Gastroesophageal sphincter (tissue), 4 donors: ENCODE measurements at regions not wholly inside any gene's neighbourhood (a gene's known extent, or its start where the extent isn't known, plus 50 kb on each side); places are given as distances from the start of the nearest gene placed in this dataset.

Experiments used
- ATAC-seq: fragments of 150-250 bp; one replicate; pipeline ENCODE4 v1.9.1; 2016; ENCODE audit warnings: mild to moderate bottlenecking, moderate library complexity
- H3K27ac ChIP-seq, 4 donors: fragments of 200-600 bp; sonication (generic) in 3 of 4; 1 replicate in 3 of 4; 2 replicates in 1 of 4; pipeline ENCODE4 v1.5.1; 2016 to 2019
- H3K27me3 ChIP-seq: fragments of 200-600 bp; sonication (generic); one replicate; pipeline ENCODE4 v1.5.1; 2019
- H3K36me3 ChIP-seq, 2 donors: fragments of 200-600 bp; sonication (generic); one replicate each; pipeline ENCODE4 v1.5.1; 2019; ENCODE audit warnings: control low read depth in 1 of 2
- H3K4me1 ChIP-seq, 3 donors: fragments of 200-600 bp; sonication (generic); 1 replicate in 2 of 3; 2 replicates in 1 of 3; pipeline ENCODE4 v1.5.1; 2016 to 2019; ENCODE audit warnings: control low read depth in 2 of 3
- H3K4me3 ChIP-seq, 2 donors: fragments of 200-600 bp; sonication (generic); one replicate each; pipeline ENCODE4 v1.5.1; 2019; ENCODE audit warnings: mild to moderate bottlenecking in 1 of 2, moderate library complexity in 1 of 2
- H3K9me3 ChIP-seq, 3 donors: fragments of 200-600 bp; sonication (generic); one replicate each; pipeline ENCODE4 v1.5.1; 2017 to 2019; ENCODE audit warnings: control low read depth in 2 of 3
- CTCF ChIP-seq, 4 experiments: fragments of 200-600 bp in 2 of 4; fragments of 450-650 bp in 2 of 4; sonication (generic) in 1 of 4; IDR thresholded peaks; one replicate each; pipeline ENCODE4 v1.5.1; 2017 to 2019; ENCODE audit warnings: antibody characterized with exemption in 4 of 4, mild to moderate bottlenecking in 2 of 4, moderate library complexity in 2 of 4
- EP300 ChIP-seq: sonication (generic); formaldehyde crosslinking; IDR thresholded peaks from one replicate; pipeline ENCODE4 v1.6.1; 2017; ENCODE audit warnings: antibody characterized with exemption, mild to moderate bottlenecking
- POLR2A ChIP-seq, 2 donors: fragments of 450-650 bp; IDR thresholded peaks; one replicate each; pipeline ENCODE4 v1.6.1; 2017; ENCODE audit warnings: antibody characterized with exemption in 2 of 2, mild to moderate bottlenecking in 2 of 2, moderate library complexity in 1 of 2
- POLR2AphosphoS5 ChIP-seq: sonication (generic); formaldehyde crosslinking; IDR thresholded peaks from one replicate; pipeline ENCODE4 v1.6.1; 2017; ENCODE audit warnings: antibody characterized with exemption
- WGBS, 2 donors: methylation state at CpG; one replicate each; pipeline ENCODE4 v1.1.5; 2018; ENCODE audit warnings: low coverage in 1 of 2; 5-methylcytosine and 5-hydroxymethylcytosine counted together

- Histone ChIP-seq H3K36me3 (no peaks in the 10 kb centered on the region), H3K9me3 (no peaks in the 10 kb centered on the region), H3K27me3 (no peaks in the 10 kb centered on the region), H3K4me3 (no peak overlapping the region), H3K4me1 (peaks cover 0 to 12% (median 8%) of the 10 kb centered on the region in 3 donors), H3K27ac (no peak overlapping the region)
- TF ChIP-seq POLR2AphosphoS5 (no peak), EP300 (no peak), CTCF (IDR thresholded peaks at IDR 0.05) (no peak), POLR2A (IDR thresholded peaks at IDR 0.05) (no peak)
- ATAC-seq: no peak
- WGBS, 2 donors: 37 to 57% methylated on average over 5 of the region's 5 CpGs
Measured at GRCh38 chr11:35061516-35062440, 77.2 kb upstream of the CD44 start.

- 77 to 89% methylated on average over 6 of the region's 6 CpGs for WGBS, 2 donors
- ATAC-seq: no peak
Measured at GRCh38 chr11:35063488-35063931, 75.5 kb upstream of the CD44 start.

GRCh38 chr11:35064114-35064800 is 74.7 kb upstream of the CD44 start:
- Histone ChIP-seq H3K9me3 (peaks cover 0 to under 1% (median 0%) of the 10 kb centered on the region in 3 donors), H3K4me3 (no peak overlapping the region), H3K4me1 (peaks cover 0 to 12% (median 8%) of the 10 kb centered on the region in 3 donors), H3K27me3 (no peaks in the 10 kb centered on the region), H3K27ac (peak overlapping the region in 1 of 4 donors; percentile 48), H3K36me3 (no peaks in the 10 kb centered on the region)
- TF ChIP-seq POLR2AphosphoS5: no peak
- TF ChIP-seq POLR2A (IDR thresholded peaks at IDR 0.05): no peak
- TF ChIP-seq CTCF (IDR thresholded peaks at IDR 0.05): no peak
- TF ChIP-seq EP300: no peak
- WGBS, 2 donors: 65 to 83% methylated on average over 4 to 7 of the region's 8 CpGs
- no peak for ATAC-seq

More at GRCh38 chr11:35063488-35063931, 75.5 kb upstream of the CD44 start:
- Histone ChIP-seq H3K27me3 (no peaks in the 10 kb centered on the region), H3K4me1 (peaks cover 0 to 12% (median 8%) of the 10 kb centered on the region in 3 donors), H3K9me3 (no peaks in the 10 kb centered on the region), H3K27ac (peak overlapping the region in 1 of 4 donors; percentile 48), H3K4me3 (no peak overlapping the region), H3K36me3 (no peaks in the 10 kb centered on the region)
- TF ChIP-seq EP300 (no peak), POLR2AphosphoS5 (no peak), POLR2A (IDR thresholded peaks at IDR 0.05) (no peak), CTCF (IDR thresholded peaks at IDR 0.05) (no peak)

GRCh38 chr11:35065566-35065965 is 73.4 kb upstream of the CD44 start:
- Histone ChIP-seq H3K36me3 (no peaks in the 10 kb centered on the region), H3K4me3 (no peak overlapping the region), H3K4me1 (peaks cover 0 to 12% (median 8%) of the 10 kb centered on the region in 3 donors), H3K9me3 (peaks cover 0 to 10% (median 0%) of the 10 kb centered on the region in 3 donors), H3K27me3 (no peaks in the 10 kb centered on the region), H3K27ac (peak overlapping the region in 3 of 4 donors; percentile 11 to 61 (median 49))
- peak; percentile 60 for ATAC-seq
- 12 to 17% methylated on average over 3 of the region's 3 CpGs for WGBS, 2 donors
- no peak for TF ChIP-seq CTCF (IDR thresholded peaks at IDR 0.05)
- no peak for TF ChIP-seq EP300
- TF ChIP-seq POLR2AphosphoS5: peak; percentile 59
- TF ChIP-seq POLR2A (IDR thresholded peaks at IDR 0.05): no peak
